OCI-LY1 (cell line): ENCODE measurements at regions not wholly inside any gene's neighbourhood (a gene's known extent, or its start where the extent isn't known, plus 50 kb on each side); places are given as distances from the start of the nearest gene placed in this dataset.

Source experiments
- EZH2 ChIP-seq: fragments of 200-600 bp; sonication (generic), shearing (Covaris generic); IDR thresholded peaks from 2 replicates; pipeline ENCODE4 v1.8.0; 2017; ENCODE audit warnings: borderline replicate concordance, mixed run types, mild to moderate bottlenecking, antibody characterized with exemption, low read length, moderate library complexity, mixed read lengths
- TF ChIP-seq, protein P1 (sequence below): fragments of 200-600 bp; sonication (generic), shearing (Covaris generic); IDR thresholded peaks from 2 replicates; pipeline ENCODE4 v1.5.1; 2017; ENCODE audit warnings: mild to moderate bottlenecking, antibody characterized with exemption, low read length, moderate library complexity, mixed read lengths

- TF ChIP-seq, protein P1, sequence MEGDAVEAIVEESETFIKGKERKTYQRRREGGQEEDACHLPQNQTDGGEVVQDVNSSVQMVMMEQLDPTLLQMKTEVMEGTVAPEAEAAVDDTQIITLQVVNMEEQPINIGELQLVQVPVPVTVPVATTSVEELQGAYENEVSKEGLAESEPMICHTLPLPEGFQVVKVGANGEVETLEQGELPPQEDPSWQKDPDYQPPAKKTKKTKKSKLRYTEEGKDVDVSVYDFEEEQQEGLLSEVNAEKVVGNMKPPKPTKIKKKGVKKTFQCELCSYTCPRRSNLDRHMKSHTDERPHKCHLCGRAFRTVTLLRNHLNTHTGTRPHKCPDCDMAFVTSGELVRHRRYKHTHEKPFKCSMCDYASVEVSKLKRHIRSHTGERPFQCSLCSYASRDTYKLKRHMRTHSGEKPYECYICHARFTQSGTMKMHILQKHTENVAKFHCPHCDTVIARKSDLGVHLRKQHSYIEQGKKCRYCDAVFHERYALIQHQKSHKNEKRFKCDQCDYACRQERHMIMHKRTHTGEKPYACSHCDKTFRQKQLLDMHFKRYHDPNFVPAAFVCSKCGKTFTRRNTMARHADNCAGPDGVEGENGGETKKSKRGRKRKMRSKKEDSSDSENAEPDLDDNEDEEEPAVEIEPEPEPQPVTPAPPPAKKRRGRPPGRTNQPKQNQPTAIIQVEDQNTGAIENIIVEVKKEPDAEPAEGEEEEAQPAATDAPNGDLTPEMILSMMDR = no peak
- TF ChIP-seq EZH2 = no peak
Measured at GRCh38 chr20:60407011-60407771, 449.0 kb downstream of the CDH26 start.
